ENCODE measurements at regions not wholly inside any gene's neighbourhood (a gene's known extent, or its start where the extent isn't known, plus 50 kb on each side); places are given as distances from the start of the nearest gene placed in this dataset.
A peak's percentile ranks its signal among the peaks of the same experiment; 100 is the strongest.

- H3K79me1 ChIP-seq (ENCODE audit: low read depth, low read length) = no peaks in the 10 kb centered on the region
- H3K4ac ChIP-seq (replicated peaks; ENCODE audit: insufficient read length, low read depth, low read length) = no peak overlapping the region
- H3K79me2 ChIP-seq (ENCODE audit: control insufficient read depth in 1 of 2, insufficient read depth in 2 of 2, low read length in 2 of 2) = no peaks in the 10 kb centered on the region
- no peak overlapping the region for H3K4me2 ChIP-seq (ENCODE audit: insufficient read depth in 1 of 2, low read depth in 2 of 2, low read length in 2 of 2)
- no peak overlapping the region for H3K4me3 ChIP-seq (ENCODE audit: extremely low read depth in 1 of 4, insufficient read depth in 2 of 4, low read depth in 3 of 4, low read length in 4 of 4)
- no peak overlapping the region for H4K8ac ChIP-seq (ENCODE audit: extremely low read depth, insufficient read depth, low read length)
- H2BK15ac ChIP-seq (ENCODE audit: low read length) = no peak overlapping the region
- H4K20me1 ChIP-seq (replicated peaks in 1 of 2; ENCODE audit: control insufficient read depth in 1 of 2, insufficient read depth in 2 of 2, low read length in 2 of 2) = no peaks in the 10 kb centered on the region
- H2BK5ac ChIP-seq (ENCODE audit: low read depth, low read length) = no peak overlapping the region
- no peak overlapping the region for H2AK5ac ChIP-seq (ENCODE audit: low read depth, low read length)
- H2BK20ac ChIP-seq (ENCODE audit: low read length) = no peak overlapping the region
- no peaks in the 10 kb centered on the region for H3K36me3 ChIP-seq (ENCODE audit: control insufficient read depth in 2 of 4, insufficient read depth in 4 of 4, low read length in 3 of 4)
- FAIRE-seq (no peak), DNase-seq (ENCODE audit: low read depth in 1 of 2, low spot score in 2 of 2) (no peak)
- H3K14ac ChIP-seq (ENCODE audit: insufficient read length) = no peak overlapping the region
- no peak overlapping the region for H2BK120ac ChIP-seq (replicated peaks; ENCODE audit: low read depth, low read length)
- H3K9me3 ChIP-seq (ENCODE audit: insufficient read depth in 2 of 2, low read depth in 1 of 2, low read length in 1 of 2) = no peaks in the 10 kb centered on the region
- no peak overlapping the region for H3K18ac ChIP-seq (ENCODE audit: extremely low read depth, low read length)
- no peak overlapping the region for H2BK12ac ChIP-seq (ENCODE audit: low read depth, low read length)
- WGBS, 2 experiments (ENCODE audit: extremely low coverage in 1 of 2, insufficient coverage in 1 of 2, insufficient read length in 1 of 2, insufficient replicate concordance in 2 of 2, low coverage in 1 of 2, low lambda C conversion rate in 2 of 2, missing lambda C conversion rate in 1 of 2) = 90% methylated on average over 5 of the region's 5 CpGs; no CpG with 5 or more reads in 1 of the 2 experiments
- no peaks in the 10 kb centered on the region for H3K27me3 ChIP-seq (replicated peaks in 1 of 4; ENCODE audit: control insufficient read depth in 3 of 4, extremely low read depth in 1 of 4, insufficient read depth in 3 of 4, low read length in 3 of 4)
- peaks cover 0 to 7% (median 4%) of the 10 kb centered on the region in 4 experiments; a peak in 3 of 7 replicates for H3K4me1 ChIP-seq (replicated peaks in 1 of 4; ENCODE audit: control insufficient read depth in 3 of 4, insufficient read depth in 4 of 4, low read length in 3 of 4)
- 0 out of 2 replicates have a peak overlapping the region, but pooled peaks have one; percentile 4 for H2AFZ ChIP-seq (ENCODE audit: low read length)
- H3K9ac ChIP-seq (replicated peaks in 1 of 4; ENCODE audit: extremely low read depth in 1 of 4, low read depth in 3 of 4, low read length in 3 of 4) = no peak overlapping the region
- no peak overlapping the region for H3K27ac ChIP-seq (ENCODE audit: low read depth, low read length)
- ChIA-PET POLR2A (ENCODE audit: partially characterized antibody) (no interaction called here), CTCF (ENCODE audit: partially characterized antibody) (interaction anchor here (1.0 kb wide), 1 partner anchor 9 kb away, joined by 3 read pairs; no protein-coding TSS in a partner anchor)
- no peak overlapping the region for H4K5ac ChIP-seq (ENCODE audit: insufficient read length, low read depth, low read length)
- H3K56ac ChIP-seq (replicated peaks; ENCODE audit: insufficient read length, low read depth, low read length) = no peak overlapping the region
- no peaks in the 10 kb centered on the region for H3K23me2 ChIP-seq (ENCODE audit: low read depth, low read length)
- no peak overlapping the region for H4K91ac ChIP-seq (replicated peaks; ENCODE audit: insufficient read length, low read length)
- H3K23ac ChIP-seq (ENCODE audit: insufficient read length) = no peak overlapping the region
- TF ChIP-seq RNF2 (IDR thresholded peaks at IDR 0.05; ENCODE audit: borderline replicate concordance, low read depth, low read length, missing control alignments, poor library complexity, severe bottlenecking) (no peak), PHF8 (conservative IDR thresholded peaks at IDR 0.05; ENCODE audit: low read depth, low read length) (no peak), TCF12 (IDR thresholded peaks at IDR 0.05; ENCODE audit: low read depth, low read length) (no peak)
These were observed 379.1 kb upstream of the ATP5MC3 start for GRCh38 chr2:175560521-175561169.

Data from H1 (cell line).